ENCODE measurements at regions not wholly inside any gene's neighbourhood (a gene's known extent, or its start where the extent isn't known, plus 50 kb on each side); places are given as distances from the start of the nearest gene placed in this dataset.

GRCh38 chr16:52624891-52625290 lies 77.9 kb upstream of the TOX3 start:
- Histone ChIP-seq H3K23ac (ENCODE audit: insufficient read length) (no peak overlapping the region), H3K9me3 (ENCODE audit: insufficient read depth in 2 of 2, low read depth in 1 of 2, low read length in 1 of 2) (no peaks in the 10 kb centered on the region), H3K79me1 (ENCODE audit: low read depth, low read length) (no peaks in the 10 kb centered on the region), H3K4me3 (ENCODE audit: extremely low read depth in 1 of 4, insufficient read depth in 2 of 4, low read depth in 3 of 4, low read length in 4 of 4) (no peak overlapping the region), H3K9ac (replicated peaks in 1 of 4; ENCODE audit: extremely low read depth in 1 of 4, low read depth in 3 of 4, low read length in 3 of 4) (no peak overlapping the region), H3K4me1 (replicated peaks in 1 of 4; ENCODE audit: control insufficient read depth in 3 of 4, insufficient read depth in 4 of 4, low read length in 3 of 4) (no peaks in the 10 kb centered on the region), H2BK20ac (ENCODE audit: low read length) (no peak overlapping the region), H4K8ac (ENCODE audit: extremely low read depth, insufficient read depth, low read length) (no peak overlapping the region), H3K18ac (ENCODE audit: extremely low read depth, low read length) (no peak overlapping the region), H2BK12ac (ENCODE audit: low read depth, low read length) (no peak overlapping the region), H3K36me3 (ENCODE audit: control insufficient read depth in 2 of 4, insufficient read depth in 4 of 4, low read length in 3 of 4) (no peaks in the 10 kb centered on the region), H2BK5ac (ENCODE audit: low read depth, low read length) (no peak overlapping the region), H2BK15ac (ENCODE audit: low read length) (no peak overlapping the region), H3K27ac (ENCODE audit: low read depth, low read length) (no peak overlapping the region), H3K27me3 (replicated peaks in 1 of 4; ENCODE audit: control insufficient read depth in 3 of 4, extremely low read depth in 1 of 4, insufficient read depth in 3 of 4, low read length in 3 of 4) (no peaks in the 10 kb centered on the region), H2AK5ac (ENCODE audit: low read depth, low read length) (no peak overlapping the region), H3K23me2 (ENCODE audit: low read depth, low read length) (no peaks in the 10 kb centered on the region), H4K91ac (replicated peaks; ENCODE audit: insufficient read length, low read length) (no peak overlapping the region), H3K14ac (ENCODE audit: insufficient read length) (no peak overlapping the region), H3K56ac (replicated peaks; ENCODE audit: insufficient read length, low read depth, low read length) (no peak overlapping the region), H3K4me2 (ENCODE audit: insufficient read depth in 1 of 2, low read depth in 2 of 2, low read length in 2 of 2) (no peak overlapping the region), H4K20me1 (replicated peaks in 1 of 2; ENCODE audit: control insufficient read depth in 1 of 2, insufficient read depth in 2 of 2, low read length in 2 of 2) (no peaks in the 10 kb centered on the region), H3K79me2 (ENCODE audit: control insufficient read depth in 1 of 2, insufficient read depth in 2 of 2, low read length in 2 of 2) (no peaks in the 10 kb centered on the region), H4K5ac (ENCODE audit: insufficient read length, low read depth, low read length) (no peak overlapping the region), H2AFZ (ENCODE audit: low read length) (no peak overlapping the region), H2BK120ac (replicated peaks; ENCODE audit: low read depth, low read length) (no peak overlapping the region), H3K4ac (replicated peaks; ENCODE audit: insufficient read length, low read depth, low read length) (no peak overlapping the region)
- ChIA-PET POLR2A (ENCODE audit: partially characterized antibody) (no interaction called here), CTCF (ENCODE audit: partially characterized antibody) (interaction anchor here (0.7 to 1.7 kb wide), 2 partner anchors 288 to 464 kb away, joined by 4 to 5 read pairs; no protein-coding TSS in a partner anchor)
- 92% methylated on average over 2 of the region's 2 CpGs; no CpG with 5 or more reads in 1 of the 2 experiments for WGBS, 2 experiments (ENCODE audit: extremely low coverage in 1 of 2, insufficient coverage in 1 of 2, insufficient read length in 1 of 2, insufficient replicate concordance in 2 of 2, low coverage in 1 of 2, low lambda C conversion rate in 2 of 2, missing lambda C conversion rate in 1 of 2)
- FAIRE-seq = no peak
- no peak for DNase-seq (ENCODE audit: low read depth in 1 of 2, low spot score in 2 of 2)
- TF ChIP-seq POLR2A (IDR thresholded peaks at IDR 0.05; ENCODE audit: control extremely low read depth in 1 of 2, low read depth in 2 of 2, low read length in 2 of 2) = no peak
- no peak for TF ChIP-seq CEBPB (IDR thresholded peaks at IDR 0.05; ENCODE audit: low read depth, low read length)
- TF ChIP-seq CTBP2 (IDR thresholded peaks at IDR 0.05; ENCODE audit: borderline replicate concordance, insufficient read depth, insufficient read length, low read length) = no peak
- TF ChIP-seq CHD1 (IDR thresholded peaks at IDR 0.05; ENCODE audit: low read depth, low read length) = no peak
- TF ChIP-seq BCL11A (IDR thresholded peaks at IDR 0.05; ENCODE audit: low read depth in 2 of 2, low read length in 2 of 2) = no peak
- TF ChIP-seq TBP (IDR thresholded peaks at IDR 0.05; ENCODE audit: low read depth, low read length) = no peak
- no peak for TF ChIP-seq POLR2AphosphoS5 (IDR thresholded peaks at IDR 0.05; ENCODE audit: low read depth, low read length)
- no peak for TF ChIP-seq EZH2 (IDR thresholded peaks at IDR 0.05; ENCODE audit: low read depth, low read length, severe bottlenecking)
- TF ChIP-seq CTCF (IDR thresholded peaks at IDR 0.05; ENCODE audit: control extremely low read depth in 1 of 3, insufficient read depth in 1 of 3, low read depth in 1 of 3, low read length in 3 of 3) = no peak
- no peak for TF ChIP-seq RXRA (IDR thresholded peaks at IDR 0.05; ENCODE audit: insufficient read depth, low read depth, low read length)
- no peak for TF ChIP-seq SP4 (IDR thresholded peaks at IDR 0.05; ENCODE audit: low read length)
- no peak for TF ChIP-seq E2F6 (IDR thresholded peaks at IDR 0.05)
- TF ChIP-seq KDM4A (IDR thresholded peaks at IDR 0.05; ENCODE audit: low read depth, low read length, severe bottlenecking) = no peak
